ENCODE measurements at regions not wholly inside any gene's neighbourhood (a gene's known extent, or its start where the extent isn't known, plus 50 kb on each side); places are given as distances from the start of the nearest gene placed in this dataset.

DNA sequence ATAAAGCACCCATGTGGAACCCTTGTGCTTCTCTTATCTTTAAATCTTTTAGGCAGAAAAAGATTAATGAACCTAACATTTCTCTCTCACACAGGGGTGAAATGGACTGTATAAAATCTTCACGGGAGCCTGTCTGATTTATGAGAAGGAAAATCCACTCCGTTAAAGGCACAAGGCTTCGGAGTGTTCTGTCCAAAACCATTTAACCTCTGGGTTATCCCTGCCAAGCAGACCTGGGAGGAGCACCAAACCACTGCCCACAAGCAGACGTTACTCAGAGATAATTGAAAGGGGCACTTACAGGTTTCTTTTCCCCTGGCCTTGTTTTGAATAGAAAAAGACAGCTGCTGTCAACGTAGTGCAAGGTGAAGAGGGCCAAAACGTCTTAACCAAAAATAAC, 184.4 kb upstream of the DOK6 start:
- DNase-seq (ENCODE audit: low read depth): no peak

DNA sequence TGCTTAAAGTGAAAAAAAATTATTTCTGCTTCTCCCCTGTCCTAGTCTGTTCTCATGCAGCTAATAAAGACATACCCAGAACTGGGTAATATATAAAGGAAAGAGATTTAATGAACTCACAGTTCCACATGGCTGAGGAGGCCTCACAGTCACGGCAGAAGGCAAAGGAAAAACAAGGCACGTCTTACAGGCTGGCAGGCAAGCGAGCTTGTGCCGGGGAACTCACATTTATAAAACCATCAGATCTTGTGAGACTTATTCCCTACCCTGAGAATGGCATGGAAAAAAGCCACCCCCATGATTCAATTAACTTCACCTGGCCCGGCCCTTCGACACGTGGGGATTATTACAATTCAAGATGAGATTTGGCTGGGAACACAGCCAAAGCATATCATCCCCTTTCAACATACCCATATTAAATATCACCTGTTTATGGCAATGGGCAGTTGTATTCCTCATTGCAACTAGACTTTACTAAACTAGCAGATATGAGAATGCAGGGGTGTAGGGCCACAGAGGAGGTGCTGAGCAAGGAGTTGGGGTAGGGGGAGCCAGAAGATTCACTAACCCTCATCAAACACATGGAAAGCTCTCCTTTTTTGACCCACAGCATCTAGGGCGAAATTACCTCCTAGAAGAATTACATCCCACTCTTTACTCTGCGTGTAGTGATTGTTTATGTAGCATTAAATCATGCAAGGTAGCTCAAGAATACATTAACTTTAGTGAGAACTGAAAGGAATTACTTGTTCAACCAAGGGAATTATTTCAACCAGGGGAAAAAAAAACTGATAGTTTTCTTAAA, 183.3 kb upstream of the DOK6 start:
- no peak for DNase-seq (ENCODE audit: low read depth)

DNA sequence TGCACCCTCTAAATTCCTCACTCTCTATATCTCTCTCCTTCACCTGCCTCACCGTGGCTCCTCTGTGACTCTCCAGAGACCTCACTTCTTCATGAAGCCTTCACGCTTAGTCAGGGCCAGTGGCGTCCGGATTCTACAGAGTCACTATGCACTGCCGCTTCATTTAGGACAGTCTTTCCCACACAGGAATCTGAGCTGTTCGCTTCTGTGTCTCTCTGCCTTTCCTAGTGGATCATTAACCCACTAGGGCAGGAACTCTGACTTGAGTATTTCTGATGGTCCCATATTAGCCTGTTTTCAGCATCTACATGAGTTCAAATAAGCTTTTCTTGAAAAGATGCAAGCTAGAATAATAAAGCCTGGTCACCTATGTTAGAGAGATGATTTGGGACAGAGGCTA, 180.2 kb upstream of the DOK6 start:
- DNase-seq (ENCODE audit: low read depth): no peak

- no peak for DNase-seq (ENCODE audit: low read depth)
These were observed 178.6 kb upstream of the DOK6 start for GRCh38 chr18:69222089-69222488.

- DNase-seq (ENCODE audit: low read depth): no peak
These were observed 173.7 kb upstream of the DOK6 start for GRCh38 chr18:69226971-69227370.

- no peak for DNase-seq (ENCODE audit: low read depth)
These were observed 170.5 kb upstream of the DOK6 start for GRCh38 chr18:69230204-69230603.

- DNase-seq (ENCODE audit: low read depth): no peak
These were observed 167.1 kb upstream of the DOK6 start for GRCh38 chr18:69233465-69234054.

- DNase-seq (ENCODE audit: low read depth): no peak
These were observed 160.6 kb upstream of the DOK6 start for GRCh38 chr18:69239849-69240674.

- DNase-seq (ENCODE audit: low read depth): no peak
These were observed 154.7 kb upstream of the DOK6 start for GRCh38 chr18:69246027-69246426.

DNA sequence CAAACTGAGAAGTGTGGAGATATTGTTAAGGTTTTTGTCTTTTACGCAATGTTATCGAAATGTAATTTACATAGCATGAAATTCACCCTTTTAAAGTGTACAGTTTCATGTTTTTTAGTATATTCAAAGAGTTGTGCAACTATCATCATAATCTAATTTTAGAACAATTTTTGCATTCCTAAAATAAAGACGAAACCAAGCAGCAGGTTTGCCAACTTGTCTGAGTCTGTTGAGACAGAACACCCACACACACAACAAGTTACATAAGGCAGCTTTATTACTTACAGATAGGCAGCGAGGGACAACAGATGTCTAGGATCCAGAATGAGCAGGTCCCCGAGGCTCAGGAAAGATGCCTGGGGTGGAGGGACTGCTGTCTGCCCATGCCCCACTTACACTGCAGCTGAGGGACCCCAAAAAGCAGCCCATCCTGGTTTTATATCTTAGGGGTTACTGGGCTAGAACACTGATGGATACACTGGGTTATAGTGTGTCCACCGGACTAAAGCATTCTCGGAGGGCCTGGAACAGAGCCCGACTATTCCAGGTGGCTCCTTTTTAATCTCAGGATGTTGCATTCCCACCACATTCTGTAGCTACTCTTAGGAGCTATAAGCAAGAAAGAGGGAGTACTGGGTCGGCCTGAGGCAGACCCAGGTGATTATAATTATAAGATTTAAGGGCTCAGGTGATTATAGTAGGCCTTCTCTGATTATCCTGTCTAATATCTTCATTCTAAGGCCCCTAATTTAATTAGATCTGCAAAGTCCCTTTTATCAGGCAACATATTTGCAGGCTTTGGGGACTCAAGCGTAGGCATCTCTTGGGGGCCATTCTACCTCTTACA, 150.2 kb upstream of the DOK6 start:
- peak; percentile 22 for DNase-seq (ENCODE audit: low read depth)

DNA sequence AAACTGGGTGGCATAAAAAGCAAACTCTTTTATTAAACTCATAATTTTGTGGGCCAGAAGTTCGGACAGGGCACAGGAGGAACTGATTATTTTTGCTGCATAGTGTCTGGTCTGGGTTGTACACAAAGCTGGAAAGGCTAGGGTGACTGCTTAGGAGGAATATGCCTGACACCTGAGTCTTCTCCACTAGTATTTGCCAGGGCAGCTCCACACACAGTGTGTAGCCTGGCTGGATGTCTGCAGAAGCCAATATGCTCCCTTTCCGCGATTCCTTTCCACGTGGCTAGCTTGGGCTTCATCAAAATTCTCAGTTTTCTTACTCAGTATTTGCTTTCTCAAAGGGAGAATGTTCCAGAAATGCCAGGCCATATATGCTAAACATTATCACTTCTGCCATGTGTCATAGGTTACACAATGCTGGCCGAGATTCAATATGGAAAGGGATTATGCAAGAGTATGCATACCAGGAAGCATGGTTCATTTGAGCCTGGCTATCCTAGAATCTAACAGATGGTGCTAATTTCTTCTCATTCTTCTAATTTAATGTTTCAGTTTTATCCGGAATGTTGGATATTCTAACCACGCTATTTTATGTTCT, 142.7 kb upstream of the DOK6 start:
- DNase-seq (ENCODE audit: low read depth): peak; percentile 80

DNA sequence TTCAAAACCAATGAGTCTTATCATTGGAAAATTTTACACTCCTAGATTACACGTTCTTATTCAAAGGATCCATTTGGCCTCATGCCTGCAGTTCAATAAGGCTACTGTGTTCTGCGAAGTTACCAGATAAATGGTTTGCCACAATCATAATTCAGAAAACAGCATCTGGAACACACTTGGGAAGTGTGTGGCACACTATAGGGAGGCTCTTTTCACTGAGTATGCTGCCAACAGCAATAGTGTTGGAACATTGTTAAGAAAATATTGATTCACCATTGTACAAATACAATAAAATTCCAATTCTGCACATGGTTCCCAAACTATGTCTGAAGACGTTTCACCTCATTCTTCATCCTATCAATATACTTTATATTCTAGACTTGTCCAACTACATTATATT, 141.4 kb upstream of the DOK6 start:
- no peak for DNase-seq (ENCODE audit: low read depth)

DNA sequence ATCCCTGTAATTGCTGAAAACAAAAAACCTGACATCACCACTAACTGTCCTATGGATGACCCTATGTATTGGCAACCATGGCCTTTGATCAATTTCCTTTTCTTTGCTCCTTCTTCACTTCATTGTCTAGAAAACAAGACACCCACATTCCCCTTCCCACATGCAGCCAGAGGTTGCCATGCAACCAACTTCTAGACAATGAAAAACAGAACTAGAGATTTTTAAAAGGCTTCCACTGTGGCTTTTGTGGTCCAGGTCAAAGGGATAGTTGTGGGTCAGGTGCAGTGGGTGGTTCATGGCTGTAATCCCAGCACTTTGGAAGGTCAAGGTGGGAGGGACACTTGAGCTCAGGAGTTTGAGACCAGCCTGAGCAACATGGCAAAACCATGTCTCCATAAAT, 139.3 kb upstream of the DOK6 start:
- DNase-seq (ENCODE audit: low read depth): no peak

DNA sequence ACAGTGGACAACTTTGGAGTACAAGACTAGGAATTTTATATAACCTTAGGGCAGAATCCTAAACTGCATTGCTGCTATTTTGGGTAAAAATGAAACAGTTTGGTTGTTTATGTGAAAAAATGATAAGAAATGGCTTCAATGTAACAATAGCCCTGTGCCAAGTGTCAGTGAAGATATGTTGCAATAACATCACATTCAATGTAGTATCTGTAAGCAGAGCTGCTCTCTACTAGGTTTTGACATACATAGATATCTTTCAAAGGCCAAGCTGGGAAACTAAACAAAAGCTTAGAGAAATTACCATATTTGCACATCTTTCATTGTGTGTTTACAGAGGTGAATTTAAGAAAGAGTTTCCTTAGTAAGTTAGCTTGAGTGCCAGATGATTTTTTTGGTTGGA, 135.0 kb upstream of the DOK6 start:
- DNase-seq (ENCODE audit: low read depth): no peak

DNA sequence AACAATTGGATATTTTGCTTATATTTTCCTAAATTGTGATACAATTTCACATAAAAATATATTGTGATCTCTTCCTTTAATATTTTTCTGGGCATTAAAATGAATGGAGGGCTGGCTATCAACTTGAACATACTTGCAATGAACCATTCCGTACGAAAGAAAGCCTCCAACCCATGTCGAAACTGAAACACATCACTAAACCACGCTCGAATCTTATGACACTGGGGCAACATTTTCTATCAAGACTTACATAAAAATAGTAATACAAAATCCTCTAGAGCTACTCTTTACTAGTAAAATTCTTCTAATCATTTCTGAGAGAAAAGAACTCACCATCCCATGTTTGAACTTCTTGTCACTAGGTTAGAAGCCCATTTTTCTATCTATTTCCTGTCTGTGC, 132.8 kb upstream of the DOK6 start:
- no peak for DNase-seq (ENCODE audit: low read depth)

DNA sequence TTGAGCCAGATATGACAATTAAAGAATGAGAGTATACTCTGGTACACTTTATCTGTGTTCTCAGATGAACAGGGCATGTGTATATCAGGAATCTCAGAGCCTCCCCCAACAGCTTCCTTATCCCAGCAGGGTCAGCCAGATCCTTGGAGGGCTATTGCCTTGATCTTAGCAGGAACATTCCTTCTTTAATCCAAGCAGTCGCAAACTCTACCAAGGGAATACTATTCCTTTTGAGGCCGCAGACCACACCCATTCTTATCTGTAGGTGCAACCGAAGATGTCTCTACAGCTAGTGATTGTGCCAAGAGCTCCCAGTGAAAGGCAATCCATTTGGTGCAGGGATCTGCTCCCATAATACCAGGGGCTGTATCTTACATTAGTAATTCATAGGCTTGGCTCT, 118.3 kb upstream of the DOK6 start:
- DNase-seq (ENCODE audit: low read depth): no peak

- no peak for DNase-seq (ENCODE audit: low read depth)
These were observed 109.6 kb upstream of the DOK6 start for GRCh38 chr18:69291044-69291443.

GRCh38 chr18:69291755-69292154, 108.9 kb upstream of the DOK6 start:
- no peak for DNase-seq (ENCODE audit: low read depth)

DNA sequence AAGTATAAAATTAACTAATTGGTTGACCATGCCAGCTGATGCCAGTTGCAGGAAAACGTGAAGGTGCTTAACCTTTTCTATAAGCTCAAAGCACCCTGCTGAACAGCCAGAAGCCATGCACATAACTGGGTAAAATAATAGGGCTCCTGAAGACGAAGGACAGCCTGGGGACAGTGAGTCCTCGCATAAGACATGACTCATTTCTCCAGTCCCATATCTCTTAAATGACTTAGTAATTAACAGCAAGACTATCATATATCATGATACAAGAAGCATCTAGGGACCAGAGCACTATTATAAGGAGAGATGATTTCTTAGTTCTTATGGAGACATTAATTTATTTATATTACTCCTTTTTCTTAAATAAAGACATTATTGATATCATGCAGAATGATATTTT, 100.5 kb upstream of the DOK6 start:
- no peak for DNase-seq (ENCODE audit: low read depth)

- no peak for DNase-seq (ENCODE audit: low read depth)
These were observed 92.1 kb upstream of the DOK6 start for GRCh38 chr18:69308619-69309018.

- no peak for DNase-seq (ENCODE audit: low read depth)
These were observed 74.6 kb upstream of the DOK6 start for GRCh38 chr18:69326094-69326493.

- no peak for DNase-seq (ENCODE audit: low read depth)
These were observed 72.6 kb upstream of the DOK6 start for GRCh38 chr18:69328086-69328485.
